SK-N-SH treated with all-trans-retinoic acid at 6 μM for 48 hours (cell line): ENCODE measurements at regions not wholly inside any gene's neighbourhood (a gene's known extent, or its start where the extent isn't known, plus 50 kb on each side); places are given as distances from the start of the nearest gene placed in this dataset.

Experiments used
- ARNTL ChIP-seq: fragments of 450-650 bp; formaldehyde crosslinking; IDR thresholded peaks from 2 replicates; pipeline ENCODE4 v1.5.0; 2020; ENCODE audit warnings: low read depth, mild to moderate bottlenecking, moderate library complexity, borderline replicate concordance
- ZNF70 ChIP-seq: fragments of 450-650 bp; formaldehyde crosslinking; IDR thresholded peaks from 2 replicates; pipeline ENCODE4 v1.5.0; 2020; ENCODE audit warnings: mild to moderate bottlenecking, moderate library complexity

- TF ChIP-seq ARNTL (CRISPR knock-in tag) = no peak
- no peak for TF ChIP-seq ZNF70 (CRISPR knock-in tag)
Measured at GRCh38 chr5:148720257-148720656, 65.9 kb upstream of the HTR4 start.
